A673 (cell line): ENCODE measurements at regions not wholly inside any gene's neighbourhood (a gene's known extent, or its start where the extent isn't known, plus 50 kb on each side); places are given as distances from the start of the nearest gene placed in this dataset.

ENCODE experiments used
- CTCF ChIP-seq: fragments of 300-800, 200-600 bp; sonication (generic); conservative IDR thresholded peaks from 2 replicates; pipeline ENCODE4 v1.5.1; 2017; ENCODE audit warnings: low read depth, mild to moderate bottlenecking, antibody characterized with exemption, low read length, moderate library complexity, mixed read lengths
- EZH2 ChIP-seq: fragments of 200-600 bp; sonication (generic); IDR thresholded peaks from 2 replicates; pipeline ENCODE4 v1.6.1; 2017; ENCODE audit warnings: borderline replicate concordance, low read depth, mild to moderate bottlenecking, mixed read lengths, antibody characterized with exemption, low read length; ENCODE audit not compliant: poor library complexity, severe bottlenecking

DNA sequence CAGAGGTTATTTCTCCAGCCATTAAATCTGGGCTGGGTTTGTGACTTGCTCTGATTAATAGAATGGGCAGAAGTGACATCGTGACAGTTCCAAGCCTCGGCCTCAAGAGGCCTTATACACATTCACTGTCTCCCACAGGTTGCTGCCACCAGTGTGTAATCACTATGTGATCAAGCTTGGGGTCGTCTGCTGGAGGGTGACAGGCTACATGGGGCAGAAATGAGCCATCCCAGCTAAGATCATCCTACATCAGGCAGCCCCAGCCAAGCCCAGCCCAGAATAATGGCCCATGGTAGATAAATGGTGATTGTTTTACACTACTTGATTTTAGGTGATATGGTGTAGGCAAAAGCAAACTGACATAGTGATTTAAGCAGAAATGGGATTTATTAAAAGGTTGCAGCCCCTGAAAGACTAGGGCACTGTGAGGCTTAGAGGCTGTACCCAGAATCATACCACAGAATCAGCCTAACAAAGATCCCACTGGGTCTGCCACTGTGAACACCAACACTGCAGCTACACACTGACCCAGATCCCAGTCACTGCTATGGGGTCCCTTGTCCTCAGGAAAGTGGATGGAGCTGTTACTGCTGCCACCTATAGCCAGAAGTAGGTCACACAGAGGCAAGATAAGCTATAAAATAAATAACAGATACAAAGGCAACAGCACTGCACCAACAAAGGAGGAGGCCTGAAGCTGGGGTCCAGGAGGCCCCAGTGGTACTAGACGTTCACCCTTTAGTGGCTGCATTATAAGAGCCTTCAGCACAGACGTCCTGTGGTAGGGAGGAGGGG, 159.6 kb upstream of the RBPJ start:
- peak; percentile 39 for TF ChIP-seq CTCF
- no peak for TF ChIP-seq EZH2
